OCI-LY7 (cell line): ENCODE measurements at regions not wholly inside any gene's neighbourhood (a gene's known extent, or its start where the extent isn't known, plus 50 kb on each side); places are given as distances from the start of the nearest gene placed in this dataset.

ENCODE experiments used
- BruUV-seq: library from RNA; stranded (reverse); fragments of 400-500 nt; replicated peaks from 2 replicates; lab custom pipeline; 2021; lab: Mats Ljungman, UMichigan
- CTCF ChIA-PET: fragments of 300-600 bp; sonication (Branson Sonifier 250); formaldehyde crosslinking; loops from one replicate; lab custom pipeline; 2022; ENCODE audit warnings: antibody characterized with exemption; ENCODE audit not compliant: unreplicated experiment; lab: Charles Lee
- POLR2A ChIA-PET: fragments of 300-600 bp; sonication (Branson Sonifier 250); formaldehyde crosslinking; loops from one replicate; lab custom pipeline; 2022; ENCODE audit warnings: antibody characterized with exemption; lab: Charles Lee
- DNase-seq: peaks from one replicate; pipeline ENCODE4 v3.0.0-alpha.2; 2015; ENCODE audit warnings: low spot score
- H2AFZ ChIP-seq: fragments of 200-600 bp; sonication (generic), shearing (Covaris generic); 2 replicates; pipeline ENCODE4 v1.6.1; 2014; ENCODE audit warnings: mild to moderate bottlenecking, antibody characterized with exemption, low read length, moderate library complexity
- H3K27ac ChIP-seq: fragments of 200-600 bp; sonication (generic); 2 replicates; pipeline ENCODE4 v1.5.1; 2014; ENCODE audit warnings: mixed run types, low read depth, mild to moderate bottlenecking, moderate library complexity, low read length, inconsistent platforms; ENCODE audit not compliant: poor library complexity, severe bottlenecking
- H3K36me3 ChIP-seq: fragments of 200-600 bp; sonication (generic); 2 replicates; pipeline ENCODE4 v1.6.1; 2014; ENCODE audit warnings: mild to moderate bottlenecking, antibody characterized with exemption, low read length, moderate library complexity, mixed read lengths; ENCODE audit not compliant: insufficient read depth
- H3K4me1 ChIP-seq: fragments of 200-600 bp; sonication (generic); 2 replicates; pipeline ENCODE4 v1.5.1; 2014; ENCODE audit warnings: mild to moderate bottlenecking, low read length; ENCODE audit not compliant: insufficient read depth, poor library complexity, severe bottlenecking
- H3K4me2 ChIP-seq: fragments of 200-600 bp; sonication (generic); 2 replicates; pipeline ENCODE4 v1.6.1; 2014; ENCODE audit warnings: mild to moderate bottlenecking, low read length
- H3K4me3 ChIP-seq: fragments of 200-600 bp; sonication (generic); 2 replicates; pipeline ENCODE4 v1.5.1; 2014; ENCODE audit warnings: mild to moderate bottlenecking, low read depth, low read length; ENCODE audit not compliant: poor library complexity, severe bottlenecking
- H3K79me2 ChIP-seq: fragments of 200-600 bp; sonication (generic); 2 replicates; pipeline ENCODE4 v1.6.1; 2016; ENCODE audit warnings: low read depth, mild to moderate bottlenecking, low read length, moderate library complexity, mixed read lengths; ENCODE audit not compliant: insufficient read depth
- H3K9me2 ChIP-seq: fragments of 200-600 bp; sonication (generic); 2 replicates; pipeline ENCODE4 v1.6.1; 2016; ENCODE audit warnings: mild to moderate bottlenecking, low read length, mixed read lengths; ENCODE audit not compliant: insufficient read depth
- H3K9me3 ChIP-seq: fragments of 200-600 bp; sonication (generic); 2 replicates; pipeline ENCODE4 v1.6.1; 2014; ENCODE audit warnings: mild to moderate bottlenecking, mixed run types, low read length, mixed read lengths
- H4K20me1 ChIP-seq: fragments of 200-600 bp; sonication (generic); 2 replicates; pipeline ENCODE4 v1.6.1; 2014; ENCODE audit warnings: mild to moderate bottlenecking, antibody characterized with exemption, low read length, moderate library complexity, mixed read lengths; ENCODE audit not compliant: insufficient read depth
- CTCF ChIP-seq: fragments of 200-600 bp; sonication (generic); conservative IDR thresholded peaks from 2 replicates; pipeline ENCODE4 v1.5.1; 2014; ENCODE audit warnings: mild to moderate bottlenecking, antibody characterized with exemption, low read length, moderate library complexity, mixed read lengths
- EZH2phosphoT487 ChIP-seq: fragments of 200-600 bp; sonication (generic); IDR thresholded peaks from 2 replicates; pipeline ENCODE4 v1.6.1; 2018; ENCODE audit warnings: low read depth, borderline replicate concordance, mild to moderate bottlenecking, mixed run types, antibody characterized with exemption, low read length, moderate library complexity, mixed read lengths
- intact Hi-C: fragments of 100-400 bp; cut with micrococcal nuclease; formaldehyde crosslinking; loops from one replicate; pipeline ENCODE4 v1.10.0; 2022; ENCODE audit not compliant: unreplicated experiment

- H3K36me3 ChIP-seq = no peaks in the 10 kb centered on the region
- H3K4me2 ChIP-seq = no peak overlapping the region
- no peaks in the 10 kb centered on the region for H3K79me2 ChIP-seq
- TF ChIP-seq CTCF (no peak), EZH2phosphoT487 (no peak)
- H2AFZ ChIP-seq = no peak overlapping the region
- no peak overlapping the region for H3K4me3 ChIP-seq
- CTCF ChIA-PET = no interaction called here
- no peaks in the 10 kb centered on the region for H4K20me1 ChIP-seq
- H3K4me1 ChIP-seq = no peaks in the 10 kb centered on the region
- POLR2A ChIA-PET = no interaction called here
- no peaks in the 10 kb centered on the region for H3K9me2 ChIP-seq
- no TSS peak for BruUV-seq
- H3K9me3 ChIP-seq = no peaks in the 10 kb centered on the region
- no peak overlapping the region for H3K27ac ChIP-seq
- intact Hi-C loops = no loop called here
- DNase-seq = no peak
Measured at GRCh38 chr1:5393603-5394002, 598.6 kb downstream of the NPHP4 start.

GRCh38 chr1:5393146-5393545 is 599.1 kb downstream of the NPHP4 start:
- intact Hi-C loops = no loop called here
- no peaks in the 10 kb centered on the region for H3K4me1 ChIP-seq
- H3K9me3 ChIP-seq = no peaks in the 10 kb centered on the region
- no peaks in the 10 kb centered on the region for H4K20me1 ChIP-seq
- no peak overlapping the region for H3K27ac ChIP-seq
- TF ChIP-seq CTCF (no peak), EZH2phosphoT487 (no peak)
- DNase-seq = no peak
- POLR2A ChIA-PET = no interaction called here
- no peaks in the 10 kb centered on the region for H3K9me2 ChIP-seq
- no TSS peak for BruUV-seq
- H2AFZ ChIP-seq = no peak overlapping the region
- no peak overlapping the region for H3K4me2 ChIP-seq
- H3K36me3 ChIP-seq = no peaks in the 10 kb centered on the region
- CTCF ChIA-PET = no interaction called here
- H3K4me3 ChIP-seq = no peak overlapping the region
- H3K79me2 ChIP-seq = no peaks in the 10 kb centered on the region

- Histone ChIP-seq H4K20me1 (no peaks in the 10 kb centered on the region), H3K4me2 (no peak overlapping the region), H3K79me2 (no peaks in the 10 kb centered on the region), H3K9me2 (no peaks in the 10 kb centered on the region), H3K4me3 (no peak overlapping the region), H3K27ac (no peak overlapping the region), H3K9me3 (no peaks in the 10 kb centered on the region), H3K4me1 (no peaks in the 10 kb centered on the region), H2AFZ (no peak overlapping the region), H3K36me3 (no peaks in the 10 kb centered on the region)
- no peak for TF ChIP-seq CTCF
- no peak for TF ChIP-seq EZH2phosphoT487
- POLR2A ChIA-PET = interaction anchor here (0.7 kb wide), 1 partner anchor 435 kb away, joined by 3 read pairs; no protein-coding TSS in a partner anchor
- CTCF ChIA-PET = no interaction called here
- intact Hi-C loops = no loop called here
- BruUV-seq = no TSS peak
- DNase-seq = no peak
Measured at GRCh38 chr1:5391725-5392124, 600.5 kb downstream of the NPHP4 start.
